ENCODE measurements at regions not wholly inside any gene's neighbourhood (a gene's known extent, or its start where the extent isn't known, plus 50 kb on each side); places are given as distances from the start of the nearest gene placed in this dataset.
"Not testable (repeated sequence)": the region's sequence is repeated elsewhere in the genome, so short reads cannot be mapped to it uniquely, and the experiment has no call there.

DNA sequence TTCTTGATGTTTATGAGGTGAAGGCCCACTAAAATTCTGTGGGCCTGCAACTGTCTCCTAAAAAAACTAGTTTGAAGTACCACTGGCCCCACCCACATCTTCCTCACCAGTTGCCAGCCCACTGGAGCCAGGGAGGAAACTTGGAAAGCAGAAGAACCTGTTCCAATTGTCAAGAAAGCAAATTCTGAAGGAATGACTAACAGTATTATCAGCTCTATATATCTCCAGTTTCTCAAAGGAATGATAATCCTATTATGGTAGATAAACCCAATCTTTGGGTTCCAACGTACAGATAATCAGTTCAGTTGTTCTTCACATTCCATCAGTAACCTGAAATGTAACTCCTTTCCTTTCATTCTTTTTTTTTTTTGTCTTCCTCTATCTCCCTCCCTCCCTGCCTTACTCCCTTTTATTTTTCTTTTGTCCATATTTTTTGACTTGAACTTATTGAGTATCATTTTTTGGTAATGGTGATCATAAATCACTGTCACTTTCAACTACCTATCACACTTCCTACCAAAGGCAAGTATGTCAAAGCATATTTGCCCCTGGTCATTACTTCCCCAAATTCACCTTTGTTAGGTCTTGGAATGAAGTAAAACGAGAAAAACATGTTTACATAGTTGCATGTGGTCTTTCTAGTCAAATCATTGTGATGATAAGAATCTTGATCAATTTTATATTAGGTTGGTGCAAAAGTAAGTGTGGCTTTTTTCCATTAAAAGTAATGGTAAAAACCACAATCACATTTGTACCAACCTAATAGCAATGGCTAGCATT lies 943.4 kb downstream of the TTLL7 start:
- no peak for DNase-seq (ENCODE audit: extremely low read depth, low read depth)
- TF ChIP-seq, protein P1, sequence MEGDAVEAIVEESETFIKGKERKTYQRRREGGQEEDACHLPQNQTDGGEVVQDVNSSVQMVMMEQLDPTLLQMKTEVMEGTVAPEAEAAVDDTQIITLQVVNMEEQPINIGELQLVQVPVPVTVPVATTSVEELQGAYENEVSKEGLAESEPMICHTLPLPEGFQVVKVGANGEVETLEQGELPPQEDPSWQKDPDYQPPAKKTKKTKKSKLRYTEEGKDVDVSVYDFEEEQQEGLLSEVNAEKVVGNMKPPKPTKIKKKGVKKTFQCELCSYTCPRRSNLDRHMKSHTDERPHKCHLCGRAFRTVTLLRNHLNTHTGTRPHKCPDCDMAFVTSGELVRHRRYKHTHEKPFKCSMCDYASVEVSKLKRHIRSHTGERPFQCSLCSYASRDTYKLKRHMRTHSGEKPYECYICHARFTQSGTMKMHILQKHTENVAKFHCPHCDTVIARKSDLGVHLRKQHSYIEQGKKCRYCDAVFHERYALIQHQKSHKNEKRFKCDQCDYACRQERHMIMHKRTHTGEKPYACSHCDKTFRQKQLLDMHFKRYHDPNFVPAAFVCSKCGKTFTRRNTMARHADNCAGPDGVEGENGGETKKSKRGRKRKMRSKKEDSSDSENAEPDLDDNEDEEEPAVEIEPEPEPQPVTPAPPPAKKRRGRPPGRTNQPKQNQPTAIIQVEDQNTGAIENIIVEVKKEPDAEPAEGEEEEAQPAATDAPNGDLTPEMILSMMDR (IDR thresholded peaks at IDR 0.05; ENCODE audit: low read depth, low read length): no peak

DNA sequence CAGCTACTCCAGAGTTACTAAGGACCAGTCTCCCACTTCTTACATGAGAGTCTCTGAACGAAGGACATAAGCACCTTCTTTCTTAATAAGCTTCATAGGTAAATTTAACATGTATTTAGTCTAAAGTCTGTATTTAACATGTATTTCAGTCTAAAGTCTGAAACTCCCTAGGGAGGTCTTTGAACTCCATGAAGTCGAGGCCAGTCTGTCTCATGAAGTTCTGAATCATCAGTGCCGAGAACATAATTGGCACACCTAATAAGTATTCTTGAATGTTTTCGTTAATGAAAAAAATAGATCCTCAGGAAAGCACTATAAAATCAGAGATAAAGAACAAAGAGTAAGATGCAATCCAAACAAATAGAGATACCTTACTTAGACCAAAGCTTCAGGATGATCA lies 945.5 kb downstream of the TTLL7 start:
- TF ChIP-seq, protein P1 (IDR thresholded peaks at IDR 0.05; ENCODE audit: low read depth, low read length): no peak
- no peak for DNase-seq (ENCODE audit: extremely low read depth, low read depth)

DNA sequence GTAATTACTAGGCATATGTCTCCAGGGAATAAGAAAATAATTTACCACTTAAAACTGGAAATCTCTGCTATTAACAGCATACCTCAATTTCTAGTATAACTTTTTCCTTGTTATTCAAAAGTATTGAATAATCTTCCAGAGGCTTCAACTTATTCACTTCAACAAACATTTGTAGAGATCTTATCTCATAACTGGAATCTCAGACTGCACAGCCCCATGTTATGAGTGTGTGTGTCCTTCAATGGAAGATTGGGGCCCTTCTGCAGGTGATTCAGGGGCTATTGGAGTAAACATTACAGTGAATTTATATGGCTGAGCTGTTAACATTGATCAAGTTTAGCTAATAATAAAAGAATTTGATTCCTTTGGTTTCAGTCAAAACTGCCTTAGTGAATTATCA lies 946.1 kb downstream of the TTLL7 start:
- DNase-seq (ENCODE audit: extremely low read depth, low read depth): no peak
- TF ChIP-seq, protein P1 (IDR thresholded peaks at IDR 0.05; ENCODE audit: low read depth, low read length): no peak

DNA sequence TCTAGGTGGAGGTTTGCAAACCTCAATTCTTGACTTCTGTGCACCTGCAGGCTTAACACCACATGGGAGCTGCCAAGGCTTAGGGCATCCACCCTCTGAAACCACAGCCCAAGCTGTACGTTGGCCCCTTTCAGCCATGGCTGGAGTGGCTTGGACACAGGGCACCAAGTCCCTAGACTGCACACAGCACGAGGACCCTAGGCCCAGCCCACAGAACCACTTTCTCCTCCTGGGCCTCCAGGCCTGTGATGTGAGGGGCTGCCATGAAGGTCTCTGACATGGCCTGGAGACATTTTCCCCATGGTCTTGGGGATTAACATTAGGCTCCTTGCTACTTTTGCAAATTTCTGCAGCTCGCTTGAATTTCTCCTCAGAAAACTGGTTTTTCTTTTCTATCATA lies 947.9 kb downstream of the TTLL7 start:
- not testable (repeated sequence) for DNase-seq (ENCODE audit: extremely low read depth, low read depth)

DNA sequence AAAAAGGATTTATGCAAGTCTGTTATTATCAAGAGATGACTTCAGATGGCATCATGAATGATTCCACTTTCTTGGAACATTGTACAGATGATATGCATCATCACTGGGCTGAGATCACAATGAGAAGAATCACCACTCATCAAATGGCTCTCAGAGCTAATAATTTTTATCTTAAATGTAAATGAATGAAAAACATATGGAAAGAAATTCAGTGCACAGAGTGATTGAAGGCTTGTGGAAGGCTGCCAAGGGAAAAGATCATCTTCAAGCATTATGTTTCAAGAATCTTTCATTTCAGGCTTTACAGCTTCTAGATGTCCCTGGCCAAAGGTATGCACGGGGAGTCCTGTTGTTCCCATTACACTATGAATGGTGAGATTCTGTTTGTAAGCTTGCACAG lies 955.7 kb downstream of the TTLL7 start:
- TF ChIP-seq, protein P1 (IDR thresholded peaks at IDR 0.05; ENCODE audit: low read depth, low read length): no peak
- no peak for DNase-seq (ENCODE audit: extremely low read depth, low read depth)

DNA sequence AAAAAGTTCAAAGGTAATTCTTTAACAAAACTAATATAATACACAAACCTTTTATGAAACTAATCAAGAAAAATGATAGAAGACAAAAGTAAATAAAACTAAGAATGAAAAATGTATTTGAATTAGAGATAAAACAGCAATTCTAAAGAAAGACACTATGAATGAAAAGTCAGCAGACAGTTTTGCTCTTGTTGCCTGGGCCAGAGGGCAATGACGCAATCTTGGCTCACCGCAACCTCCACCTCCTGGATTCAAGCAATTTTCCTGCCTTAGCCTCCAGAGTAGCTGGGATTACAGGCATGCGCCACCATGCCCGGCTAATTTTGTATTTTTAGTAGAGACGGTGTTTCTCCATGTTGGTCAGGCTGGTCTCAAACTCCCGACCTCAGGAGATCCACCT lies 959.8 kb downstream of the TTLL7 start:
- not testable (repeated sequence) for DNase-seq (ENCODE audit: extremely low read depth, low read depth)

DNA sequence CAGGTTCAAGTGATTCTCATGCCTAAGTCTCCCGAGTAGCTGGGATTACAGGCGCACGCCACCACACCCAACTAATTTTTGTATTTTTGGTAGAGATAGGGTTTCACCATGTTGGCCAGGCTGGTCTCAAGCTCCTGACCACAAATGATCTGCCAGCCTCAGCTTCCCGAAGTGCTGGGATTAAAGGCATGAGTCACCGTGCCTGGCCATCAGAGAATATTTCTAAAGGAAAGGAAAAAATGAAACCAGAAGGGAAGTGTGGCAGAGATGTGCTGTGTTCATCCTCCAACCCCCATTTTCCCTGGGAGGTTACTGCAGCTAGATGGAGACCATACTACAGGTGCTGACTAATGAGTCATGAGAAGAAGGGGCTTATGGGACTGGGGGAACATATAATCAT lies 964.1 kb downstream of the TTLL7 start:
- no peak for DNase-seq (ENCODE audit: extremely low read depth, low read depth)
- TF ChIP-seq, protein P1 (IDR thresholded peaks at IDR 0.05; ENCODE audit: low read depth, low read length): no peak

DNA sequence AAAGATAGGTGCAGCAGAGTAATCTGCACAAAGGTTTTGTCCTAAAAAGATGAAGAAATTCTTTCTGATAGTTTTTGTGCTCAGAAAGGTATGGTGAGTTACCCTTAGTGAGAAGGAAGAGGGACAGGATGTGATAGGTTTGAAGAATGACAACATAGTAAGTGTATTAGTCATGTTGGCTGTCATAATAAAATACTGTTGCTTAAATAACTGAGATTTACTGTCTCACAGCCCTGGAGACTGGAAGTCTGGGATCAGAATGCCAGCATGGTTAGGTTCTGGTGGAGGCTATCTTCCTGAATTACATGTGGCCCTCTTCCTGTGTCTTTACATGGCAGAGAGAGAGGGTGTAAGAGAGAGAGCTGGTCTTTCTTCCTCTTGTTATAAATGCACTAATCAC lies 965.2 kb downstream of the TTLL7 start:
- DNase-seq (ENCODE audit: extremely low read depth, low read depth): no peak

More for the DNA sequence above, 965.2 kb downstream of the TTLL7 start:
- TF ChIP-seq, protein P1 (IDR thresholded peaks at IDR 0.05; ENCODE audit: low read depth, low read length): no peak

Data from AG09319 (cell line).